ENCODE measurements at regions not wholly inside any gene's neighbourhood (a gene's known extent, or its start where the extent isn't known, plus 50 kb on each side); places are given as distances from the start of the nearest gene placed in this dataset.

GRCh38 chr17:12403881-12404398, 261.8 kb upstream of the MYOCD start:
- Mint-ChIP-seq H3K27ac (no peak overlapping the region), H3K36me3 (no peaks in the 10 kb centered on the region)

GRCh38 chr17:12406623-12407215, 259.0 kb upstream of the MYOCD start:
- no peak for DNase-seq (ENCODE audit: low spot score)
- no peak for ATAC-seq
- Mint-ChIP-seq H3K27ac (no peak overlapping the region), H3K27me3 (ENCODE audit: low read depth) (no peaks in the 10 kb centered on the region), H3K36me3 (no peaks in the 10 kb centered on the region), H3K4me3 (no peak overlapping the region), H3K9me3 (0 out of 2 replicates have a peak, but pooled peaks cover 4% of the 10 kb centered on the region), H3K4me1 (no peaks in the 10 kb centered on the region)
- TF ChIP-seq CDX4 (CRISPR knock-in tag; IDR thresholded peaks at IDR 0.05; ENCODE audit: borderline replicate concordance), result no peak
- no peak for TF ChIP-seq NFYB (CRISPR knock-in tag; conservative IDR thresholded peaks at IDR 0.05; ENCODE audit: low read depth)
- TF ChIP-seq MYBL2 (CRISPR knock-in tag; IDR thresholded peaks at IDR 0.05), result no peak
- ChIA-PET POLR2A (no interaction called here), CTCF (interaction anchor here (0.6 kb wide), 1 partner anchor 139 kb away, joined by 3 read pairs; no protein-coding TSS in a partner anchor)

More at GRCh38 chr17:12403881-12404398, 261.8 kb upstream of the MYOCD start:
- POLR2A ChIA-PET, result no interaction called here
- Mint-ChIP-seq H3K4me3 (no peak overlapping the region), H3K27me3 (ENCODE audit: low read depth) (no peaks in the 10 kb centered on the region), H3K9me3 (0 out of 2 replicates have a peak, but pooled peaks cover 4% of the 10 kb centered on the region), H3K4me1 (no peaks in the 10 kb centered on the region)
- DNase-seq (ENCODE audit: low spot score), result no peak
- no peak for ATAC-seq
- TF ChIP-seq SMAD3 (CRISPR knock-in tag; IDR thresholded peaks at IDR 0.05; ENCODE audit: borderline replicate concordance) (no peak), HMGA2 (CRISPR knock-in tag; IDR thresholded peaks at IDR 0.05) (no peak), NFATC4 (CRISPR knock-in tag; IDR thresholded peaks at IDR 0.05) (no peak), MYBL2 (CRISPR knock-in tag; IDR thresholded peaks at IDR 0.05) (no peak), ZNF416 (CRISPR knock-in tag; IDR thresholded peaks at IDR 0.05) (no peak), E2F1 (CRISPR knock-in tag; IDR thresholded peaks at IDR 0.05) (no peak), ZBTB43 (CRISPR knock-in tag; IDR thresholded peaks at IDR 0.05) (no peak), FOXK1 (CRISPR knock-in tag; IDR thresholded peaks at IDR 0.05) (no peak)
- CTCF ChIA-PET, result no interaction called here

GRCh38 chr17:12407495-12408252, 258.0 kb upstream of the MYOCD start:
- Mint-ChIP-seq H3K27me3 (ENCODE audit: low read depth) (no peaks in the 10 kb centered on the region), H3K27ac (no peak overlapping the region), H3K36me3 (no peaks in the 10 kb centered on the region), H3K4me3 (no peak overlapping the region), H3K9me3 (0 out of 2 replicates have a peak, but pooled peaks cover 4% of the 10 kb centered on the region), H3K4me1 (peaks cover 3% of the 10 kb centered on the region)
- no peak for DNase-seq (ENCODE audit: low spot score)
- no peak for ATAC-seq
- CTCF ChIA-PET, result interaction anchor here (1.3 to 2.1 kb wide), 2 partner anchors 11 to 65 kb away, joined by 3 to 9 read pairs; no protein-coding TSS in a partner anchor
- POLR2A ChIA-PET, result no interaction called here
- TF ChIP-seq SP1 (CRISPR knock-in tag; conservative IDR thresholded peaks at IDR 0.05), result no peak
- no peak for TF ChIP-seq NFATC4 (CRISPR knock-in tag; IDR thresholded peaks at IDR 0.05)
- no peak for TF ChIP-seq E2F4 (CRISPR knock-in tag; IDR thresholded peaks at IDR 0.05; ENCODE audit: borderline replicate concordance, low read depth)
- no peak for TF ChIP-seq ZNF423 (CRISPR knock-in tag; IDR thresholded peaks at IDR 0.05)
- TF ChIP-seq CDX4 (CRISPR knock-in tag; IDR thresholded peaks at IDR 0.05; ENCODE audit: borderline replicate concordance), result no peak
- no peak for TF ChIP-seq TEAD4 (CRISPR knock-in tag; IDR thresholded peaks at IDR 0.05)
- no peak for TF ChIP-seq ZNF512 (CRISPR knock-in tag; IDR thresholded peaks at IDR 0.05; ENCODE audit: borderline replicate concordance)

Measured in WTC11 (cell line).